ENCODE measurements at regions not wholly inside any gene's neighbourhood (a gene's known extent, or its start where the extent isn't known, plus 50 kb on each side); places are given as distances from the start of the nearest gene placed in this dataset.
A peak's percentile ranks its signal among the peaks of the same experiment; 100 is the strongest.

DNA sequence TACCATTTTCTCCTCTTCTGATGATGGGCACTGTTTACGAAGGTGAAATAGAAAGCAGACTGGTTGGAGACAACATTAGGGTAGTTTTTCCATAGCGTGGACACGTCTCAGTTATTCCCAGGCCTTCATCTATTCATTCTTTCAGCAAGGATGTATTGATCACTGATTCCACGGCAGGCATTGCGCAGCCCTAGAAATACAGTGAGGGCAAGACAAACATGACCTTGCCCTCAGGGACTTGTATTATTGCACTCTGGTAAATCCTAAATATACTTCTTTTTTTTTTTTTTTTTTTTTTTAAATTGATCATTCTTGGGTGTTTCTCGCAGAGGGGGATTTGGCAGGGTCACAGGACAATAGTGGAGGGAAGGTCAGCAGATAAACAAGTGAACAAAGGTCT is 167.3 kb upstream of the SPRED2 start (continued):
- TF ChIP-seq, protein P1, sequence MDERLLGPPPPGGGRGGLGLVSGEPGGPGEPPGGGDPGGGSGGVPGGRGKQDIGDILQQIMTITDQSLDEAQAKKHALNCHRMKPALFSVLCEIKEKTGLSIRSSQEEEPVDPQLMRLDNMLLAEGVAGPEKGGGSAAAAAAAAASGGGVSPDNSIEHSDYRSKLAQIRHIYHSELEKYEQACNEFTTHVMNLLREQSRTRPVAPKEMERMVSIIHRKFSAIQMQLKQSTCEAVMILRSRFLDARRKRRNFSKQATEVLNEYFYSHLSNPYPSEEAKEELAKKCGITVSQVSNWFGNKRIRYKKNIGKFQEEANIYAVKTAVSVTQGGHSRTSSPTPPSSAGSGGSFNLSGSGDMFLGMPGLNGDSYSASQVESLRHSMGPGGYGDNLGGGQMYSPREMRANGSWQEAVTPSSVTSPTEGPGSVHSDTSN (CRISPR knock-in tag; IDR thresholded peaks at IDR 0.05), result no peak
- TF ChIP-seq, protein P2, sequence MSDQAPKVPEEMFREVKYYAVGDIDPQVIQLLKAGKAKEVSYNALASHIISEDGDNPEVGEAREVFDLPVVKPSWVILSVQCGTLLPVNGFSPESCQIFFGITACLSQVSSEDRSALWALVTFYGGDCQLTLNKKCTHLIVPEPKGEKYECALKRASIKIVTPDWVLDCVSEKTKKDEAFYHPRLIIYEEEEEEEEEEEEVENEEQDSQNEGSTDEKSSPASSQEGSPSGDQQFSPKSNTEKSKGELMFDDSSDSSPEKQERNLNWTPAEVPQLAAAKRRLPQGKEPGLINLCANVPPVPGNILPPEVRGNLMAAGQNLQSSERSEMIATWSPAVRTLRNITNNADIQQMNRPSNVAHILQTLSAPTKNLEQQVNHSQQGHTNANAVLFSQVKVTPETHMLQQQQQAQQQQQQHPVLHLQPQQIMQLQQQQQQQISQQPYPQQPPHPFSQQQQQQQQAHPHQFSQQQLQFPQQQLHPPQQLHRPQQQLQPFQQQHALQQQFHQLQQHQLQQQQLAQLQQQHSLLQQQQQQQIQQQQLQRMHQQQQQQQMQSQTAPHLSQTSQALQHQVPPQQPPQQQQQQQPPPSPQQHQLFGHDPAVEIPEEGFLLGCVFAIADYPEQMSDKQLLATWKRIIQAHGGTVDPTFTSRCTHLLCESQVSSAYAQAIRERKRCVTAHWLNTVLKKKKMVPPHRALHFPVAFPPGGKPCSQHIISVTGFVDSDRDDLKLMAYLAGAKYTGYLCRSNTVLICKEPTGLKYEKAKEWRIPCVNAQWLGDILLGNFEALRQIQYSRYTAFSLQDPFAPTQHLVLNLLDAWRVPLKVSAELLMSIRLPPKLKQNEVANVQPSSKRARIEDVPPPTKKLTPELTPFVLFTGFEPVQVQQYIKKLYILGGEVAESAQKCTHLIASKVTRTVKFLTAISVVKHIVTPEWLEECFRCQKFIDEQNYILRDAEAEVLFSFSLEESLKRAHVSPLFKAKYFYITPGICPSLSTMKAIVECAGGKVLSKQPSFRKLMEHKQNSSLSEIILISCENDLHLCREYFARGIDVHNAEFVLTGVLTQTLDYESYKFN (CRISPR knock-in tag; conservative IDR thresholded peaks at IDR 0.05), result 0 out of 2 replicates have a peak, but pooled peaks have one; percentile 36
- TF ChIP-seq HHEX (CRISPR knock-in tag; IDR thresholded peaks at IDR 0.05) (peak; percentile 49; the same call in 1 of the 2 replicates), SOX13 (IDR thresholded peaks at IDR 0.05) (no peak), SOX13 (CRISPR knock-in tag; conservative IDR thresholded peaks at IDR 0.05 in 1 of 2, IDR thresholded peaks at IDR 0.05 in 1 of 2) (0 out of 4 replicates have a peak, but pooled peaks of 1 of the 2 experiments have one; percentile 37), EP300 (IDR thresholded peaks at IDR 0.05; ENCODE audit: low read depth in 2 of 2, low read length in 2 of 2) (peak in 1 of 2 experiments; percentile 28; a peak in 1 of 4 replicates), EP300 (CRISPR knock-in tag; IDR thresholded peaks at IDR 0.05; ENCODE audit: borderline replicate concordance) (no peak), NR2F1 (CRISPR knock-in tag; IDR thresholded peaks at IDR 0.05) (peak; percentile 71 to 78), FOXJ3 (CRISPR knock-in tag; IDR thresholded peaks at IDR 0.05; ENCODE audit: borderline replicate concordance) (peak; percentile 20; the same call in 1 of the 2 replicates)
- TF ChIP-seq, protein P3, sequence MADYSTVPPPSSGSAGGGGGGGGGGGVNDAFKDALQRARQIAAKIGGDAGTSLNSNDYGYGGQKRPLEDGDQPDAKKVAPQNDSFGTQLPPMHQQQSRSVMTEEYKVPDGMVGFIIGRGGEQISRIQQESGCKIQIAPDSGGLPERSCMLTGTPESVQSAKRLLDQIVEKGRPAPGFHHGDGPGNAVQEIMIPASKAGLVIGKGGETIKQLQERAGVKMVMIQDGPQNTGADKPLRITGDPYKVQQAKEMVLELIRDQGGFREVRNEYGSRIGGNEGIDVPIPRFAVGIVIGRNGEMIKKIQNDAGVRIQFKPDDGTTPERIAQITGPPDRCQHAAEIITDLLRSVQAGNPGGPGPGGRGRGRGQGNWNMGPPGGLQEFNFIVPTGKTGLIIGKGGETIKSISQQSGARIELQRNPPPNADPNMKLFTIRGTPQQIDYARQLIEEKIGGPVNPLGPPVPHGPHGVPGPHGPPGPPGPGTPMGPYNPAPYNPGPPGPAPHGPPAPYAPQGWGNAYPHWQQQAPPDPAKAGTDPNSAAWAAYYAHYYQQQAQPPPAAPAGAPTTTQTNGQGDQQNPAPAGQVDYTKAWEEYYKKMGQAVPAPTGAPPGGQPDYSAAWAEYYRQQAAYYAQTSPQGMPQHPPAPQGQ (CRISPR knock-in tag; IDR thresholded peaks at IDR 0.05; ENCODE audit: borderline replicate concordance), result no peak
- TF ChIP-seq, protein P4, sequence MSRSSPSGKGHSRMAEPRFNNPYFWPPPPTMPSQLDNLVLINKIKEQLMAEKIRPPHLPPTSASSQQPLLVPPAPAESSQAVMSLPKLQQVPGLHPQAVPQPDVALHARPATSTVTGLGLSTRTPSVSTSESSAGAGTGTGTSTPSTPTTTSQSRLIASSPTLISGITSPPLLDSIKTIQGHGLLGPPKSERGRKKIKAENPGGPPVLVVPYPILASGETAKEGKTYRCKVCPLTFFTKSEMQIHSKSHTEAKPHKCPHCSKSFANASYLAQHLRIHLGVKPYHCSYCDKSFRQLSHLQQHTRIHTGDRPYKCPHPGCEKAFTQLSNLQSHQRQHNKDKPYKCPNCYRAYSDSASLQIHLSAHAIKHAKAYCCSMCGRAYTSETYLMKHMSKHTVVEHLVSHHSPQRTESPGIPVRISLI (CRISPR knock-in tag; IDR thresholded peaks at IDR 0.05; ENCODE audit: borderline replicate concordance), result peak; percentile 64; the same call in 1 of the 2 replicates
- TF ChIP-seq, protein P5, sequence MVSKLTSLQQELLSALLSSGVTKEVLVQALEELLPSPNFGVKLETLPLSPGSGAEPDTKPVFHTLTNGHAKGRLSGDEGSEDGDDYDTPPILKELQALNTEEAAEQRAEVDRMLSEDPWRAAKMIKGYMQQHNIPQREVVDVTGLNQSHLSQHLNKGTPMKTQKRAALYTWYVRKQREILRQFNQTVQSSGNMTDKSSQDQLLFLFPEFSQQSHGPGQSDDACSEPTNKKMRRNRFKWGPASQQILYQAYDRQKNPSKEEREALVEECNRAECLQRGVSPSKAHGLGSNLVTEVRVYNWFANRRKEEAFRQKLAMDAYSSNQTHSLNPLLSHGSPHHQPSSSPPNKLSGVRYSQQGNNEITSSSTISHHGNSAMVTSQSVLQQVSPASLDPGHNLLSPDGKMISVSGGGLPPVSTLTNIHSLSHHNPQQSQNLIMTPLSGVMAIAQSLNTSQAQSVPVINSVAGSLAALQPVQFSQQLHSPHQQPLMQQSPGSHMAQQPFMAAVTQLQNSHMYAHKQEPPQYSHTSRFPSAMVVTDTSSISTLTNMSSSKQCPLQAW (CRISPR knock-in tag; IDR thresholded peaks at IDR 0.05), result no peak
